Anterior cingulate cortex (tissue), 58 donors: ENCODE measurements at regions not wholly inside any gene's neighbourhood (a gene's known extent, or its start where the extent isn't known, plus 50 kb on each side); places are given as distances from the start of the nearest gene placed in this dataset.
A peak's percentile ranks its signal among the peaks of the same experiment; 100 is the strongest.

Source experiments
- DNase-seq, 58 donors: peaks; one replicate each; lab custom pipeline; 2025; lab: John Stamatoyannopoulos, UW

DNA sequence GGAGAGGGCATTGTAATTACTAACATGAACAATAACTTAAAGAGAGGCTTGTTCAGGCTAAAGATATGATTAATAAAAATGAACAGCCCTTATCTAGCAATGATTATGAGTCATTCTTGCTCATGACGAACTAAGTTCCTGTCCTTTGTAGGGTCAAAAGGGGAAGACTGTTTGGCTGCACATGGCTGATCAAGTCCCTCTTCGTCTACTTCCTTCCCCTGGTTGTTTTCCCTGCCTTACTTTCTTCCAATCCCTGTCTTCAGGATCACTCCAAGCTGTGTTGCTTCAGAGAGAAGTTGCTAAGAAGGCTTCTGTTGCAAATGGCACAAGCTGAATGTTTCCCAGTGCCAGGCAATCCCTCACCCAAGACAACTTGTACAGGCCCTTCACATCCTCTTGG, 115.0 kb upstream of the HS3ST1 start:
- no peak for DNase-seq

DNA sequence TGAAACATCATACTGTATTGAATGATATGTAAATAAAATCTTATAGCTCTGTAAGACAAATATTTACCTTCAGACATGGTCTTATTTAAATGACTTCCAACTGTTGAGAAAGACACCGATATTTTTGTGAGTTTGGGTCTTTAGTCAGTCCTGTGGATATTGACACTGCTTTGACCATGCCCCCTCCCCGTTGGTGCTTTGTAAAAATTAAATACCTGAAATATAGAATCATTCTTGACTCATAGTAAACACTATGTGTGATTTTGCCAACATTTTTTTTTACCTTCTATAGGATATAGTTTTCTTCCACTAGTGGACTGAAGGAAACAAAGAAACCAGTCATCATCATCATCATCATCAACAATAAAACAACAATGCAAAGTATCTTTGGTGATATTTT, 114.3 kb upstream of the HS3ST1 start:
- DNase-seq: no peak

DNA sequence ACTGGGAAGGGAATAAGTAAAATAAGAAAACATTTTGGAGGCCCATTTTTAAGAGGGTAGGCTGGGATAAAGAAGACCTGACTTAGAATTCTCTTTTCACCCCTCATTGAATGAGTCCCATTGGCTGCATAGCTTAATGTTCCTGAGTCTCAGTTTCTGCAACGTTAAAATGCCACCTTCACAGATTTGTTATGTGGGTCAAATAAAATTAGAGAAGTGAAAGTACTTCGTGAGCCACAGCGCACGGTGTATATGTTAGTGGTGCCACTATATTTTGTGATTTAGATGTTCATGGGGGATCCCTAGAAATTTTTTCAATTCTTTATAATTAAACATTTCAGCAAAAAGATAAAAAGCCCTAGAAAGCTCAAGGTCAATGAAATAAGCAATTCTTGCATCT, 109.2 kb upstream of the HS3ST1 start:
- no peak for DNase-seq

DNA sequence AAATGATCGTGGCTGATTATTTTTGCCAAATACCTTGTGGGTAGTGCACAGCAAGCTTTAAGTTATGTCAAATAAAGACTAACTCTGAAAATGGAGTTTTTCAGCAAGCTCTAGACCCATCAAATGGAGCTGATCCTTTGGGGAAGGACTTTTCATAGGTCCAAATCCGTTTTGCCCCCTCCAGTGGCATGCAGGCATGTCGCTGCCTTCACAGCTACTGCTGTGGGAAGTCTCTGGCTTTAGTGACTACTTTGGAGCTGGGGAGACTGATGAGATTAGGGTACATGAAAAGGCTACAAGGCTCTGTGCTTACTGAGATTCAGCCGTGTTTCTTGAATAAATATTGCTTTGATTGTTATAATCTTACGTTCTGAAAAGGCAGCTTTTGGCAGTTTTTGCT, 106.6 kb upstream of the HS3ST1 start:
- DNase-seq: no peak

DNA sequence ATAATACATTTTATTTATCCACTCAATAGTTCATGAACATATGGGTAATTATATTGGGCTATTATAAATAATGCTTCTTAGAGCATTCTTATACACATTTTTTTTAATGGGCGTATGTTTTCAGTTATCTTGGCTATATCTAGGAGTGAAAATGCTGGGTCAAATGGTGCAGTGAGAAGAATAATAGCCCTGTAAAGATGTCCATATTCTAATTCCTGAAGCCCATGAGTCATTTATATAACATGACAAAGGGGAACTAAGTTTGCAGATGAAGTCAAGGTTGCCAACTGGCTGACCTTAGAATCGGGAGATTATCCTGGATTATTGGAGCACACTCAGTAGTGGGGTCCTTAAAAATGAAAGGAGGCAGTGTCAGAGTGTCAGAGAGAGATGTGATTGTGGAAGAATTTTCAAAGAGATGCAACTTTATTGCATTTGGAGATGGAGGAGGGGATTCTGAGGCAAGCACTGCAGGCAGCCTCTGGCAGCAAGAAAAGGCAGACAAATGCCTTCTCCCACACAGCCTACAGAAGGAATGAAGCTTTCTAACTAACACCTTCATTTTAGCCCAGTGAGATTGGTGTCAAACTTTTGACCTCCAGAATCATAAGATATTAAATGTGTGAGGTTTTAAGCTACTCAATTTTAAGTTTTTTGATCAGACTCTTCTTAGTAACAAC, 106.1 kb upstream of the HS3ST1 start:
- DNase-seq: no peak

DNA sequence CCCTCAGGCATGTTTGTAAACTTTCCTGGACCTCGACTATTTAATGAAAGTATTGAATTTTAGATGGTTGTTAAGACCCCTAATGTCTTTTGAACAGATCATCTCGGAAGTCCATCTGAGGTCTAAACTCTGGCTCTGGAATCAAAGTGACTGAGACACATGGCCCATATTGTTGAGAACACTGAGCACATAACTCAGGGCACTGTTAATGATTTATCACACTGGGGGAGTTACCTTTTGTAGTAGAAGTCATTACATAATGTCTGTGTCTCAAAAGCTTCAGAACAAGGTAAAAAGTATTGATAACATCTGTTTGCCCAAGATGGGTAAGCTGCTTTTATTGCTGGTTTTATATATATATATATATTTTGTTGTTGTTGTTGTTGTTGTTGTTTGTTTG, 103.4 kb upstream of the HS3ST1 start:
- DNase-seq: no peak

DNA sequence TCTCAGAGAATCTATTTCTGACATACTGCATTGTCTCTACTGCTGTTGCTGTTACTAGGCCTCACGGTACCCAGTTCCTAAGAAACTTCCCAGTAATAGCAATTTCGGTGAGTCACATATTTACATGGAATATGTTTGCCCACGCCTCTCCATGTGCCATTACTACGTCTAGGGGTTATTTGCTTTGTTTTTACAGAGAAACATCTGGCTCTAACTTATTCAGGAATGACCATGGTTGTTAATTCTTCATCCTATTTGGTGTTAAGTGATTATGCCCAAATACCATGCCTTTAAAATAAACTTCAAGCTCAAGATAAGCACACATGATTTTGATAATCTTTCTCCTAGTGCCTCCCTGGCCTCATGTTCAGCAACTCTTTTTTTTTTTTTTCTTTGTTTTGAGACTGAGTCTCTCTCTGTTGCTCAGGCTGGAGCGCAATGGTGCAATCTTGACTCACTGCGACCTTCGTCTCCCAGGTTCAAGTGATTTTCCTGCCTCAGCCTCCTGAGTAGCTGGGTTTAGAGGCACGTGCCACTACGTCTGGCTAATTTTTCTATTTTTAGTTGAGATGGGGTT, 101.0 kb upstream of the HS3ST1 start:
- DNase-seq: no peak

DNA sequence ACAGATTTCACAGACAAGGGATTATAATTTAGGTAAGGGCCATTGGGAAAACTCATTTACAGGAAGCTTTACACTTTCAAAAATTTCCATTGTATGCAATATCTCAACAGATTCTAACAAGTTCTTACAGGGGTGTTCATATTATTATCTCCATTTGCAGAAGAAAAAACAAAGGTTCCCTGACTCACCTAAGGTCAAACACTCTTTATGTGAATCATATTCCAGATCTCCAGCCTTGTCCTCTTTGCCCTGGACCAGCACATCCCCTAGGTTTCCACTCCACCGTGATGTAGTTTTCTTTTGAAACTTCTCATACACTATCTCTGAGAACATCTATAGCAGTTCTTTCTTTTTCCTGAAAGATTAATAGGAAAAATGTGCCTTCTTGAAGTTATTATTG, 96.4 kb upstream of the HS3ST1 start:
- no peak for DNase-seq

DNA sequence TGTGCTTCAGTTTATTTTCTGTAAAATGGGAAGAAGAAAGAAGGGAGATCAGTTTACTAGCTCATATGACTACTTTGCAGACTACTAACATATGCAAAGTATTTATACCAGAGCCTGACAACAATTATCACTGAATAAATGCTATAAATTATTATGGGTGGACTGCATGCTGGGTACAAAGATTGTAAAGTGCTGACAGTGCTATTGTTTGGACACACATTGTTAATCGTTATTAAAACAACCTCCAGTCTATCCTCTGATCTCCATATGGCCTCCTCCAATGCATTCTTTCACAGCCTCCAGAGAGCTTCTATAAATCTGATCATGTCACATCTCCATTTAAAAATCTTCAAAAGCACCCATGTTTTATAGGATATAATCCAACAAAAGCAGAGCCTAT, 90.1 kb upstream of the HS3ST1 start:
- no peak for DNase-seq

DNA sequence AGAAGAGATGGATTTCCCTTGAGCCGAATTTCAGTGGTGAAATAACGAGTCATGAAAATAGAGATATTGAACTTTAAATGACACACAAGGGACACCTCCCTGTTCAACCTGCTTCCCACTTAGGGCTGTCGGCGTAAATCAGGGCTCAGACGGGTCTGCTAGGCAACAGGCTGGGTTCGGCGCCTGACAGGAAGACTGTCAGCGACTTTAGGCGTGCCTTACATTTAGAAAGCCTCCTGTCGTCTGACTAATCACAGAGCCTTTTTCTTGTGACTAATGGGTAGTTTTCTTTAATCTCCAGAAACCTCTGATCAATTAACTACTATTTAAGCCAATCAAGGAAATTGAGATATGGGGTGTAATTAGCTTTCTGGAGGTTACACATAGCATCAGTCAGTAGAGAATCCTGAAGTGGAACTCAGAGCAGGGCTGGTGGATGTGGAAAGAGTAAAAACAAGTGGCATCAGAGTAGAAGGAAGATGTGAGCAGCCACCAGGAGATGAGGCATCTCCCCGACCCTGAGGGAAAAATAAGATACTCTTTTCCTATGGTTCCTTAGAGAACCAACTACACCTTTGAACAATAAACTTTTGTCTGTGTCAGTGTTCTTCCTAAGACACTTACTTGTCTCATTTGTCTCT, 86.2 kb upstream of the HS3ST1 start:
- DNase-seq: no peak

DNA sequence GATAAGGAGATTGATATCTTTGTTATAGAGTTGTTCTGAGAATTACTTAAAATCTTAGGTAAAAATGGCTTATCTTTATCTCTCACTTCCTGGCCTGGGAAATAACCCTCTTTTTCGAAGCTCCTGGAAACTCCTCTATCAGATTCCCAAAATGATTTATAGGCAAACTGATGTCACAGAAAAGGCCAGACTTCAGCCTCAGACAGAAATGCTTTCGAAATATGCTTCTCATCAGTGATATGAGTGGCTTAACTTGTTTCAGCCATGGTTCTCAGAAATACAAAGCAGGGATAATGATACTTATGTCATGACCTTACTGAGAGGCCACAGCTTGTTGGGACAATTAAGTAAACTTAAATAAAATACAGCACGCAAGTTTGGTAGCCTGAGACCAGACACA, 85.3 kb upstream of the HS3ST1 start:
- no peak for DNase-seq

DNA sequence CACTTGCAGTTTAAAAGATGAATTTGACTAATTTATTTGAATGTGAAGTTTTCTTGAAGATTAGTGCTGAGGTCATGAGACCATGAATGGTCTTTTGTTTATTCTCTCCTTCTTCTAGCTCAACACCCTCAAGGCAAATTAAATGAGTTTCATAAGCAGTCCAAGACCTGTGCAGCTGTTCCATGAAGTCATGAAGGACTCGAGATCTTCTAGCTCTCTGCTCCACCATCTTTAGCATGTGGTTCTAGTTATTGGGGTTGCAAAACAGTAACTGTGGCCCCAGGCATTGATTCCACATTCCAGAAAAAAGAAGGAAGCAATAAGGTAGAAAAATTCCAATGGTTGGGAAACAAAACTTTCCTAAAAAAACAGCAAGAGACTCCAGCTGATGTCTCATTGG, 84.2 kb upstream of the HS3ST1 start:
- DNase-seq: no peak

DNA sequence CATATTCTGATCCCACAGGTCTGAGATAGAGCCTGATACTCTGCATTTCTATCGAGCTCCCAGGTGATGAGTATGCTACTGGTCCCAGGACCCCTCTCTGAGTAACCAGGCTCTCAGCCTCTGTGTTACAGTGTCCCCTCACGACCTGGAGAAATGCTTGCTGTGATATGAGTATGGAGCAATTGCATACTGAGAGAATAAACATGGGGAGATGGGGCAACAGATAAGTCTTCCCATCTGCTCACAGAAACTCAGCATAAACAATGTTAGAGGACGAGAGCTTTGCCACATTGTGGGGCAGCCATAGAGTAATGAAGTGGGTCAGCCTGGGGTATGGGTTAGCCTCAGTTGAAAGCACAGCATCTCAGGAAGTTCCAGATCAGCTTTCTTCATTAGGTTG, 82.6 kb upstream of the HS3ST1 start:
- no peak for DNase-seq

DNA sequence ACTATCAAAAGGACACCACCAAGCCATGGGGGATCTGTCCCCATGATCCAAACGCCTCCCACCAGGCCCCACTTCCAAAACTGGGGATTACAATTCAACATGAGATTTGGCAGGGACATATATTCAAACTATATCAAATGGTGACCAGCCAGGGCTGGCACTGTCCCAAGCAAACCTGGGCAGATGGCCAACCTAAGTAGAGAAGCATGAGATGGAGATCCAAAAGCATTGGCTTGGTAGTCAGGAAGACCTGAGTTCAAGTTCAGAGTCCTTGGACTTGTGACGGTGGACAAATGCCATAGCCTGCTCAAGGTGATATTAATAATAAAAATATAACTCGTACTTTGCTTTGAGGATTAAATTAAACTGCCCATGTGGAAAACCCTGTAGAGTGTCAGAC, 79.2 kb upstream of the HS3ST1 start:
- peak in 1 of 58 donors; percentile 0 for DNase-seq

DNA sequence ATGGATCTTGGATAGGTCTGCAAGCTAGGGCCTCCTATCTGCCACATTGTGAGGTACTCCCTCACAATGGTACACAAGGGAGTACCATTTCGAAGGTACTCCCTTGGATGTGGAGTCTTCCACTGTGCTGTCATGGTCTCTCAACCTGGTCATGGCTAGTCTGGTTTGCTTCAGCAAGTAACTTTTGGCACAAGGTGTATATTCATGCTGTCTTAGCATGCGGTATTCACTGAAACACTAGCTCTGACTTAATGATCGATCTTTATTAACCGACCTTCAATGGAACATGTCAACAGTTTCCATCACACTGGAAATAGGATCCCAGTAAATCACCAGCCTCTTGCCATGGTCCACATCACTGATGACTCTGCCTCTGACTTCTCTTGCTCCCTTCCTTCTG, 77.5 kb upstream of the HS3ST1 start:
- no peak for DNase-seq

DNA sequence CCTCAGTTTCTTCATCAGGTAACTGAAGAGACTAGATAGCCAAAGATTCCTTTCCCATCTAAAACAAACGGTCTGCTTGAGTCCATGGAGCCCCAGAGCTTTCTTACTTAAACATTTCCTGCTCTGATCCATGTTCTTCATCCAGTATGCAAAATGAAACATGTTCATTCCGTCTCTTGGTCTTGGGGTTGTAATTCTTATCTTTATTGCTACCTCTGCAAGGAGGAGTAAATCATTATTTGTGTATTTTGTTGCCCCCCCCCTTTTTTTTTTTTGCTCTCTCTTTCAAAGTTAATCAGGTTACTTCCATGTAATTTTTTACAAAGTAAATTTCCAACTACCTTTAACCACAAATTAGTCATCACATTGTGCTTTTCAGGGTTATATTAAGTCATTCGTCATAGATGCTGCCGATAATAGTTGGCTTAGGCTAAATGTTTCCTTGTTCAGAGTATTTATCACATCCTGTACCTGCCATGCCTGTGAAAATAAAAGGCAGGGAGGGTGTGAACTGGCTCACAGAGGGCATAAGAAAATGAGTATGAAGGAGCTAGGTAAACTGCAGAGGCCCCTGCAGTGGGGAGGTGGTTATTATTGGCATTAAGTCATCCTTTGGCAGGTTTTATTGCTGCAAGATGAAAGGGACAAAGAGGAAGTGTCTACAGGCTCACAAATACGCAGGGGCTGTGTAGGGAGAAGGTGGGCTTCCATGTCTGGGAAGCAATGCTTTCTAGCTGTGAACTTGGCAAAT, 76.7 kb upstream of the HS3ST1 start:
- no peak for DNase-seq

DNA sequence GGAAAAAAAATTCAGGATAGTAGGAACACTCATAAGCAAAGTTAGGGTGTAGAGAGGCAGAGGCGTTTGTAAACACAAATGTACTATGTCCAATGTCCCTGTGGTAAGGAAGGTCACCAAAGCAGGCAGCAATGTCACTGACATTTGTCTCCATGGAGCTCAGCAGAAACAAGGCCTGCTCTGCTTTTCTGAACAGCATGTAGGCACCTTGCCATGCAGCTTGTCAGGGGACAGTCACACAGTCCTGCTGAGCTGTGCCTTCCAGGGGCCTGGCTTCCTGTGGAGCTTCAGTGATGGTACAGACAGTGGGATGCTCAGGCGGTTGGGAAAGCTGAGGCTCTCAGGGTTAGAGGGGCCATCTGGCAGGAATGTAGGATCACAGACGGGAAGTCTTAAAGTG, 74.5 kb upstream of the HS3ST1 start:
- DNase-seq: no peak

DNA sequence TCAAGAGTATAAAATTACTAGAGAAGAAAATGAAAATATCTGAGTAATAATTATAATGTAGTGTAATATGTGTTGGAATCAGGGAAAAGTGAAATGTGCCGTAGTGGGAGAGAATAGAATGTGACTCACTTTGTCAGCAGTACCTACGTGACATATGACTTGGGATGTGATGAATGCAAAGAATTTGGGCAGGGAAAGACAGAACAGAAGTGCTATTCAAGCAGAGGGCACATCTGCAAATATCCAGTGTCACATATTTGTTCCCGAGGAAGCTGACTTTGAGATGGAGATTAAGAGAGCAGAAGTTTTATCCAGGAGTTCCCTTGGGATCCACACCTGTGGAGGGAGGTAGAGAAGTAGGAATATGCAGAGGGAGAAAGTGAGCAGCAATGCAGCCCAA, 69.3 kb upstream of the HS3ST1 start:
- no peak for DNase-seq

DNA sequence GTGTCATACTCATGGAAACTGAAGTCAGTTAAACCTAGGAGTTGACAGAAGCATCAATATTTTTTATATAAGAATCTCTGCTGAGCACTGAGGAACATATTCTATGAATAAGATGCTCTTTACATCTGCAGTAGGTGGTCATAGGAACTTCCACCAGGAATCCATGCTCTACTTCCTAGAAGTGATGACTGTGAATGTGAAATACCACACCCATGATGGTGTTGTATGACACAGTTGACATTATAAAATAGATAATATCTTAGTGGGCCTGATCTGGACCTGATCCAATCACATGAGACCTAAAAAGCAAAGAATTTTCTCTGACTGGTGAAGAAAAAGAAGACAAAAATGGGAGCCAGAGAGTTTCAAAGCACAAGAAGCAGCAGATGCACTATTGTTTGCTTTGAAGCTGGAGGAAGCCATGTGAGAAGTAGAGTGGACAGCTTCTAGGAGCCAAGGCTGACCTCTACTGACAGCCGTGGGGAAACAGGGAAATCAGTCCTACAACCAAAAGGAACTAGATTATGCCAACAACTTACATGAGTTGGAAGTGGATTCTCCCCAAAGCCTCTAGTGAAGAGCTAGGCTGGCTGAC, 68.6 kb upstream of the HS3ST1 start:
- DNase-seq: no peak

DNA sequence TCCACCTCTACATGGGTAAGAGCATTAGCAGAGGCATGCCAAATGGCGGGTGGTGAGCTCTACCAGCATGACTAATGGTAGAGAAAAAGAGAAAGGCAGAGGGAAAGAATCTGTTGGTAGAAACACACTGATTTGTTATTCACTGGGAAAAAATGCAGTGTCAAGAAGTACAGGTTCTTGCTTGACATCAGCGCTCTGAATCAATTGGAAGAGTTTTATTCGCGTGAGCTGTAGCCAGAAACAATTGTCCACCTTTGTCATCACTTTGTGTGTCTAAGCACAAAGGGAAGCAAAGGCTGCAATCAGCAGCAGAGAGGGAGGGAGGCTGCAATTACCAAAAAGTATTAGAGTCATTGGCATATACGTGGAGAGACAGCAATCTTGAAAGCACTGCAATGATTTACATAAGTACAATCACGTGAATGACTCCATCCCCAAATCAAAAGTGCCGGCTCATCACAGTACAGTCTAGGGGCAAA, 67.7 kb upstream of the HS3ST1 start:
- DNase-seq: no peak

DNA sequence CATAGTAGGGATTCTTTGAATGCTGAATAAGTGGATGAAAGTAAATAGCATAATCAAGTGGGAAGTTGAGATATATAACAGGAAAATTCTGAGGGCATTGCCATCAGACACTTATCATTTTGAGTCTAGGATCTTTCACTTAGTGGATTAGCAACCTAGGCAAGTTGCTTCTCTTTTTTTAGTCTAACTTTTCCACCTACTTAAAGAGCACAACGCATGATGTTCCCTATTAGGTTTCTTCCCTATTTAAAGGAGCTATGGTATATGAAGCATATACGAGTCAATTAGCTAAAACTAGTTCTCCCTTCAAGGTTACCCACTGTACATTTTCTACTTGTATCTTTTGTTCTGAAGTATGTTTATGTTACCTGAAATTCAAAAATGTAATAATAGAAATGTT, 67.1 kb upstream of the HS3ST1 start:
- no peak for DNase-seq
